GM19099 (cell line): ENCODE measurements at regions not wholly inside any gene's neighbourhood (a gene's known extent, or its start where the extent isn't known, plus 50 kb on each side); places are given as distances from the start of the nearest gene placed in this dataset.

Source experiments
- POLR2A ChIP-seq: IDR thresholded peaks from 3 replicates; pipeline ENCODE4 v1.6.1; 2011; ENCODE audit warnings: low read depth; ENCODE audit not compliant: insufficient read length; ENCODE audit errors: extremely low read depth

GRCh38 chr6:12431023-12431422 lies 140.9 kb downstream of the EDN1 start:
- TF ChIP-seq POLR2A = no peak

- TF ChIP-seq POLR2A = no peak
Measured at GRCh38 chr6:12436224-12436623, 146.1 kb downstream of the EDN1 start.

- no peak for TF ChIP-seq POLR2A
Measured at GRCh38 chr6:12436683-12437082, 146.5 kb downstream of the EDN1 start.

- TF ChIP-seq POLR2A = no peak
Measured at GRCh38 chr6:12439296-12439695, 149.1 kb downstream of the EDN1 start.

GRCh38 chr6:12440981-12441380 lies 150.8 kb downstream of the EDN1 start:
- TF ChIP-seq POLR2A = no peak

- no peak for TF ChIP-seq POLR2A
Measured at GRCh38 chr6:12442455-12442854, 152.3 kb downstream of the EDN1 start.

GRCh38 chr6:12446394-12446793 lies 156.2 kb downstream of the EDN1 start:
- no peak for TF ChIP-seq POLR2A

- TF ChIP-seq POLR2A = no peak
Measured at GRCh38 chr6:12449447-12449846, 159.3 kb downstream of the EDN1 start.

- TF ChIP-seq POLR2A = no peak
Measured at GRCh38 chr6:12450467-12450866, 160.3 kb downstream of the EDN1 start.

- TF ChIP-seq POLR2A = no peak
Measured at GRCh38 chr6:12456343-12456742, 166.2 kb downstream of the EDN1 start.

GRCh38 chr6:12457094-12457493 lies 166.9 kb downstream of the EDN1 start:
- TF ChIP-seq POLR2A = no peak

- TF ChIP-seq POLR2A = no peak
Measured at GRCh38 chr6:12458558-12458957, 168.4 kb downstream of the EDN1 start.

GRCh38 chr6:12459945-12460661 lies 169.9 kb downstream of the EDN1 start:
- TF ChIP-seq POLR2A = no peak

GRCh38 chr6:12467706-12468670 lies 177.8 kb downstream of the EDN1 start:
- TF ChIP-seq POLR2A = no peak

- no peak for TF ChIP-seq POLR2A
Measured at GRCh38 chr6:12472601-12473038, 182.5 kb downstream of the EDN1 start.

GRCh38 chr6:12473494-12473893 lies 183.3 kb downstream of the EDN1 start:
- no peak for TF ChIP-seq POLR2A
